Spleen (tissue), 11 donors: ENCODE measurements at regions not wholly inside any gene's neighbourhood (a gene's known extent, or its start where the extent isn't known, plus 50 kb on each side); places are given as distances from the start of the nearest gene placed in this dataset.

ENCODE experiments used
- DNase-seq: peaks from one replicate; pipeline ENCODE4 v3.0.0-alpha.2; 2020
- H3K27ac ChIP-seq, 8 donors: fragments of 200-600 bp; sonication (generic) in 7 of 8; 1 replicate in 4 of 8; 2 replicates in 4 of 8; pipeline versions ENCODE4 v1.5.0 to v1.8.0; 2016 to 2021; ENCODE audit warnings: inconsistent platforms in 4 of 8, mild to moderate bottlenecking in 4 of 8, moderate library complexity in 1 of 8
- H3K27me3 ChIP-seq, 7 donors: fragments of 200-600 bp; sonication (generic) in 6 of 7; replicated peaks in 1 of 7; 1 replicate in 4 of 7; 2 replicates in 3 of 7; pipeline versions ENCODE4 v1.5.0 to v1.8.0; 2016 to 2021; ENCODE audit warnings: inconsistent platforms in 3 of 7, mild to moderate bottlenecking in 1 of 7
- H3K36me3 ChIP-seq, 6 donors: fragments of 200-600 bp; sonication (generic) in 5 of 6; 1 replicate in 4 of 6; 2 replicates in 2 of 6; pipeline versions ENCODE4 v1.5.0 to v1.8.0; 2016 to 2021; ENCODE audit warnings: inconsistent platforms in 2 of 6
- H3K4me1 ChIP-seq, 6 donors: fragments of 200-600 bp; sonication (generic) in 5 of 6; 1 replicate in 3 of 6; 2 replicates in 3 of 6; pipeline versions ENCODE4 v1.5.0 to v1.8.0; 2016 to 2021; ENCODE audit warnings: inconsistent platforms in 3 of 6
- H3K4me3 ChIP-seq, 8 donors: fragments of 200-600 bp; sonication (generic) in 7 of 8; 1 replicate in 4 of 8; 2 replicates in 4 of 8; pipeline versions ENCODE4 v1.5.0 to v1.8.0; 2016 to 2021; ENCODE audit warnings: inconsistent platforms in 4 of 8, mild to moderate bottlenecking in 4 of 8, moderate library complexity in 2 of 8
- H3K9me3 ChIP-seq, 8 donors: fragments of 200-600 bp; sonication (generic) in 7 of 8; 1 replicate in 4 of 8; 2 replicates in 4 of 8; pipeline versions ENCODE4 v1.5.0 to v1.8.0; 2016 to 2021; ENCODE audit warnings: inconsistent platforms in 4 of 8
- CTCF ChIP-seq, 11 experiments: fragments of 200-600 bp in 7 of 11; fragments of 450-650 bp in 4 of 11; sonication (generic) in 4 of 11; IDR thresholded peaks in 8 of 11; conservative IDR thresholded peaks in 3 of 11; 1 replicate in 7 of 11; 2 replicates in 4 of 11; pipeline versions ENCODE4 v1.4.0 to v1.8.0; 2016 to 2021; ENCODE audit warnings: antibody characterized with exemption in 11 of 11, inconsistent platforms in 4 of 11, mild to moderate bottlenecking in 1 of 11
- POLR2A ChIP-seq, 3 donors: fragments of 450-650 bp; IDR thresholded peaks; one replicate each; pipeline ENCODE4 v1.5.1; 2017; ENCODE audit warnings: antibody characterized with exemption in 3 of 3, mild to moderate bottlenecking in 1 of 3
- POLR2AphosphoS5 ChIP-seq, 3 donors: sonication (generic); formaldehyde crosslinking; IDR thresholded peaks; one replicate each; pipeline ENCODE4 v1.5.1; 2017; ENCODE audit warnings: antibody characterized with exemption in 3 of 3
- WGBS, 5 donors: extraction: QIAGEN DNeasy Blood & Tissue Kit in 3 of 5; methylation state at CpG; one replicate each; pipeline versions ENCODE4 v1.1.5 to v1.1.7; 2013 to 2018; 5-methylcytosine and 5-hydroxymethylcytosine counted together
- intact Hi-C: fragments of 100-400 bp; cut with DNase I; formaldehyde crosslinking; loops from one replicate; pipeline ENCODE4 v1.15.0; 2023; ENCODE audit warnings: low total_unique reads
- donor health status: healthy with polysubstance abuse.
- donor health status: DM: no; HTN: no; CAD: no; lungs with moderate emphysema.
- donor health status: DM: no; HTN: no; CAD: no.
- donor health status: Bipolar disorder and iron deficiency.
- donor health status: healthy.
- donor health status: DM: no; HTN: no; CAD: no.
- donor health status: DM: yes; HTN: yes; CAD: no.

DNA sequence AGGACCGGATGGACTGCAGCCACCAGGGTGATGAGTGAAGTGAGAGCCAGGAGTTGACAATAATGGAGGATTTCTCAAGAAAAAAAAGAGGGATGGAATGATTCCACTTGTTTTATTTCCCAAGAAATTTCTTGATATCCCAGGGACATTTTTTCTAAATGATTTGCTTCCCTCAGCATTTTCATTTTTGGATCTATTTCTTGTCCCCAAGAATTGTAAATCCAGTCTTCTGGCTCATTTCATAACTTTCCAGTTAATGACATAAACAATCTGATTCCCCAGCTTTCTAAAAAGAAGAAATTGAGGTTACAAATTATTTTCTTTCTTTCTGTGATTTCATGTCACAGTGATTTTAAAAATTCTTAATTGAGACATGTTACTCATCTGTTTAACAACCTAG, 446.5 kb downstream of the PRR16 start:
- Histone ChIP-seq H3K27ac (no peak overlapping the region), H3K27me3 (no peaks in the 10 kb centered on the region), H3K4me1 (no peaks in the 10 kb centered on the region), H3K4me3 (no peak overlapping the region), H3K36me3 (no peaks in the 10 kb centered on the region), H3K9me3 (no peaks in the 10 kb centered on the region)
- intact Hi-C loops = no loop called here
- TF ChIP-seq POLR2AphosphoS5 (IDR thresholded peaks at IDR 0.05) = no peak
- TF ChIP-seq POLR2A (IDR thresholded peaks at IDR 0.05) = no peak
- no peak for TF ChIP-seq CTCF (IDR thresholded peaks at IDR 0.05 in 8 of 11, conservative IDR thresholded peaks at IDR 0.05 in 3 of 11)
- no peak for DNase-seq
- 46 to 81% (median 65%) methylated on average over 1 of the region's 1 CpG for WGBS, 5 donors

DNA sequence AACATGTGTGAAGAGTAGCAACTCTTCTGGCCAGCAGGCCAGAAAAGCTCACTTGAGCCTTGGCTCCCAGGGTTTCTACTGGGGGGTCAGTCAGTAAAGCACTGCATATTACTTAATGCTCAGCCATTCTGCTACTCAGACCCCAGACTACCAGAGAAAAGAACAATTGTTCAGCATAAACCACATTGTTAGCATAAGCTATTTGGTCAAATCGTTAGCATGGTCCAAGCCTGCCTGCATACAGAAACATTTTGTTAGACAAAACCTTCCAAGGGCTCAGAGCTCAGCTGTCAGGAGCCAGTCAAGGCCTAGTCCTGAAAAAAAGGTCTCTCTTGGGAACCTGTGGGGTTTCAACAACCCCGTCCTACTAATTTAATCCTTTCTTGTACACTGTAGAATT, 449.3 kb downstream of the PRR16 start:
- H3K9me3 ChIP-seq = no peaks in the 10 kb centered on the region
- no peak for DNase-seq
- no peaks in the 10 kb centered on the region for H3K4me1 ChIP-seq
- H3K4me3 ChIP-seq = no peak overlapping the region
- intact Hi-C loops = no loop called here
- no peak overlapping the region for H3K27ac ChIP-seq
- no peaks in the 10 kb centered on the region for H3K36me3 ChIP-seq
- TF ChIP-seq POLR2AphosphoS5 (IDR thresholded peaks at IDR 0.05) (no peak), CTCF (IDR thresholded peaks at IDR 0.05 in 8 of 11, conservative IDR thresholded peaks at IDR 0.05 in 3 of 11) (no peak), POLR2A (IDR thresholded peaks at IDR 0.05) (no peak)
- 71 to 84% (median 75%) methylated on average over 2 of the region's 2 CpGs for WGBS, 5 donors
- no peaks in the 10 kb centered on the region for H3K27me3 ChIP-seq

DNA sequence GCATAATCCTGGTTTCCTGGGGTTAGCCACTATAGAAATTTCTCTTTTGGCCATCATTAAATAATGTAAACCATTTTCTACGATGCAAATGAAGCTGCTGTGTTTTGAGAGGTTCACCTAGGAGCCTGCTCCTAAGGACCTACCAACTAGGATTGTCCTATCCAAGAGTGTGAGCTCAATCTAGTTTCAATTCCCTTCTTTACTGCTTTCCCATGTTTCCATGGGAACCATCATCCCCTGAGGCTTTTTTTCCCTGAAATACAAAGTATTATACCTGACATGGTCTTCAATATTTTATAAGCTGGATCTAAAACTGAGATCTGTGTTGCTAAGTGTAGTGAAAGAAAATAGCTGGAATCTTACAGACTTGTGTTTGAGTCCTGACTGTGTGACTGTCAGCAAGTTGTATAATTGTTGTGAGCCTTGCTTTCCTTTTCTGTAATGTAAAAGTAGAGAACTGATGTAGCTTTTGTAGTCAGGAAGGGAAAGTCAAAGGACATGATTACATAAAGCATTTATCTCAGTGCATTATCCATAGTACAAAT, 453.2 kb downstream of the PRR16 start:
- H3K27me3 ChIP-seq = no peaks in the 10 kb centered on the region
- intact Hi-C loops = no loop called here
- no peak overlapping the region for H3K4me3 ChIP-seq
- WGBS, 5 donors = 33 to 58% (median 47%) methylated on average over 1 of the region's 1 CpG
- H3K27ac ChIP-seq = no peak overlapping the region
- H3K9me3 ChIP-seq = no peaks in the 10 kb centered on the region
- no peaks in the 10 kb centered on the region for H3K36me3 ChIP-seq
- TF ChIP-seq POLR2AphosphoS5 (IDR thresholded peaks at IDR 0.05) (no peak), CTCF (IDR thresholded peaks at IDR 0.05 in 8 of 11, conservative IDR thresholded peaks at IDR 0.05 in 3 of 11) (no peak), POLR2A (IDR thresholded peaks at IDR 0.05) (no peak)
- H3K4me1 ChIP-seq = no peaks in the 10 kb centered on the region
- no peak for DNase-seq

DNA sequence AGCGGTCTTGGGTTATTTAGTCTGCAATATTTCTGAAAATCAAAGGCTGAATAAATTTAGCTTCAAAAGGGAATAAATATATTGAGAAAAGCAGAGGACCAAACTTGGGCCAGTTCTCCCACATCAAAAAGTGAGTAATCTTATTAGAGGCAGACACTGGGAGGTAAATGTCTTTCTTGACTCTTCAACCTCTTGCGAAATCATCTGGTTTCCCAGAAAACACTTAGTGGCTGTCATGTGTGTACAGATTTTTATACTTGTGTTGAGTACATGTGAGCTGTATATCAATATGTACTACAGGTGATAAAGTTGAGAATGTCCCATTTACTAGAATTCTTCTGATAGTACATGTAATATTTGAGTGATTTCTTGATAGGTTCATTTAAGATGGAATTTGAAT, 454.9 kb downstream of the PRR16 start:
- intact Hi-C loops = no loop called here
- Histone ChIP-seq H3K27ac (no peak overlapping the region), H3K4me1 (no peaks in the 10 kb centered on the region), H3K27me3 (no peaks in the 10 kb centered on the region), H3K9me3 (no peaks in the 10 kb centered on the region), H3K4me3 (no peak overlapping the region), H3K36me3 (no peaks in the 10 kb centered on the region)
- TF ChIP-seq POLR2A (IDR thresholded peaks at IDR 0.05) (no peak), POLR2AphosphoS5 (IDR thresholded peaks at IDR 0.05) (no peak), CTCF (IDR thresholded peaks at IDR 0.05 in 8 of 11, conservative IDR thresholded peaks at IDR 0.05 in 3 of 11) (no peak)
- no peak for DNase-seq
- 89 to 96% (median 92%) methylated on average over 2 of the region's 2 CpGs for WGBS, 5 donors
